ENCODE measurements at regions not wholly inside any gene's neighbourhood (a gene's known extent, or its start where the extent isn't known, plus 50 kb on each side); places are given as distances from the start of the nearest gene placed in this dataset.

DNA sequence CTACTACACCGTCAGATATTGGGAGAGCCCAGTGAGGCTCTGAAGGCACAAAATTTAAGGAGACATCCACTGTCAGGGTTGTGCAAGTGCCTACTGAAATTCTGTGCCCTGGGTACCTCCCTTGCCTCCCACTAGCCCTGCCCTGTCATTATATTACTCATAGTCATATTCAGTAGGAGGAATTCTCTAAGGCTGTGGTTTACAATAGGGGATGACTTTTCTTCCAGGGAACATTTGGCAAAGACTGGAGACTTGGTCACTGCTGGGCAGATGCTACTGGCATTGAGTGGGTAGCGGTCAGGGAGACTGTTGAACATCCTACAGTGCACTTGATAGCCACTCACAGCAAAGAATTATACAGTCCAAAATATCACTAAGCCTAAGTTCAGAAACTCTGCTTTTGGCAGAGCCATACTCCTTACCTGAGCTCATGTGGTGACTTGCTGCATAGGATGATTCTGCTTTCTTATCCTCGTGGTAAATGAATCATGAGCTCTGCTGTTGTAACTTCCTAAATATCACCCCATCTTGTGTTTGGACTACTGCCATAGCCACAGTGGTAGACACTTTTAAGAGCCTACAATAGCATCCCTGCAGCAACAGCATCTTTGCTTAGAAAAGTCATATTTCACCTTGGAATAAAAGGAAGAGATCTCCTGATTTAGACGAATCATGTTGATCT is 563.4 kb upstream of the PLXNA2 start:
- no peak for DNase-seq

DNA sequence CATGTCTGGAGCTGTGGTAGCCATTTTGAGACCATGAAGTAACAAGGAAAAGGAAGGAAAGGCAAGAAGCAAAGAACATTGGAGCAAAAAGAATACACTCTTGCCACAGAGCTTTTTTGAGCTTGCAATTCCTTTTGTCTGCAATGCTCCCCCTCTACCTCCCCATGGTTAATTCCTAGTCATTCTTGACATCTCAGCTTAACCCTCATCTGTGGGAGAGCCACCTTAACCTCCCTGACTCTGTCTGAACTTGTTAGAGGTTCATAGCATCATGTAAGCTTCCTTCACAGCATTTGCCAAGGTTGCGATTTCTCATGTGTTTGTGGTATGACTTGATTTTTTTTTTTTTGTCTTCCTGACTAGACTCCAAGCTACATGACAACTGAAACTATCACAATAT is 564.1 kb upstream of the PLXNA2 start:
- no peak for DNase-seq

DNA sequence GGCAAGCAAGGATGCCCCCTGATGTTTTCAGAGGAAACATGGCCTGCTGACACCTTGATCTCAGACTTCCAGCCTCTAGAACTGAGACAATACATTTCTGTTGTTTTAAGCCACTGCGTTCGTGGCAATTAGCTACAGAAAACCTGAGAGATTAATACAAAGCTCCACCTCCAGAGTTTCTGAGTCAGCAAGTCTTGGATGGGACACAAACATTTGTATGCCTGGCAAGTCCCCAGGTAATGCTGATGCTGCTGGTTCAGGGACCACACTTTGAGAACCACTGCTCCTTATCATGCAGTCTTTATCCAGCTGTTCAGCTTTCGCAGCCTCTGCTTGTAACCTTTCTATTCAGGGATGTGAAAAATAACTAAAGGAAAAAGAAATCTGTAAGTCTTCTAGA is 565.7 kb upstream of the PLXNA2 start:
- no peak for DNase-seq

DNA sequence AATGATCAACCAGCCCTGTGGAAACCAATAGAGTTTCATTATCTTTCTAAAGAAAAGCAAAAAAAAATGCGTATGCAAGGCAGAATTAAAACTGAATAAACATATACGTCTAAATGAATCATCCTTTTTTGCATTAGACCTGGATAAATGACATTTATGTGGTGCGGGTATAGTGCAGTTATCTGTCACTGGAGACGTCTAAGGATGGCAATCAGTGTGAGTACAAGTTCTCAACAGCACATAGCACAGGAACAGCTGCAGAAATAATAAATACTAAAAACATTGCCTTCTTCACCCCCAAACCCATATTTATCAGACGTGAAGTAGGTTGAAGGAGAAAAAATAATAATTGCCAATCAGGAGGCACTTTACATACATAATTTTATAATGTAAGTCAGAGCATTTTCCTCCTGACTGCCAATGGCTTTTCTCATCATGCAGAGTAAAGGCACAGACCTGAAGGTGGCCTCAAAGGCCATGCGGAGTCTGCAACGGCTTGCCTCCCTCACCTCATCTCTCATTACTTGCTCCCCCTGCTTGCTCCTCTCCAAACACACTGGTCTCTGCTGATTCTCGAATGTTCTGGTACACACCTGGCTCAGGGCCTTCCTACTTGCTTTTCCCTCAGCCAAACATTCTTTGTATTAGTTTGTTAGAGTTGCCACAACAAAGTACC is 574.7 kb upstream of the PLXNA2 start:
- no peak for DNase-seq

DNA sequence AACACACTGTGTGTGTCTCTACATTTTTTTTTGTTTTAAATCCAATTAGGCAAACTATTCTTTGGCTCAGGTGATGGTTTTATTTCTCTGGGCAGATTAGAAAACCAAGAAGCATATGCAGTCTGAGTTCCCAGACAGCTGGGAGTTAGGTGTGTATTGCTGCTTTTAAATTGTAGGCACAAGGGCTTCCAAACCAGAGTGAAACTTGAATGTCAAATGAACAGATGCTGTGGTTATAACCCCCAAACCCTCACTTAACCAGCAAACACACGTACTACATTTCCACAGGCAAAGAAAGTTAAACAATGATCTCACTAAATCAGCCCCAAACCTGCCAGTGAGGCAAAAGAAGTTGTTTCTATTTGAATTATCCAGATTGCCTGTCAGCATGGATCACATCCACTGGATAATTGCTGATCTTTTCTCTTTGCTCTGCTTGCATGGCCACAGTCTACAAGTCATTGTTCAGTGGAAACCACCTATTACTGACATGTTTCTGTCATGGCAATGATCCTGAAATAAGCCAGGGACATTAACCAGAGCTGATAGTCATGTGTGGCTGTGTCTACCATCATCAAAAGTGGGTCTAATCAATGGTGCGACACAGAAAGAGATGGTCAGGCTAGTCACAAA is 576.5 kb upstream of the PLXNA2 start:
- DNase-seq = no peak

DNA sequence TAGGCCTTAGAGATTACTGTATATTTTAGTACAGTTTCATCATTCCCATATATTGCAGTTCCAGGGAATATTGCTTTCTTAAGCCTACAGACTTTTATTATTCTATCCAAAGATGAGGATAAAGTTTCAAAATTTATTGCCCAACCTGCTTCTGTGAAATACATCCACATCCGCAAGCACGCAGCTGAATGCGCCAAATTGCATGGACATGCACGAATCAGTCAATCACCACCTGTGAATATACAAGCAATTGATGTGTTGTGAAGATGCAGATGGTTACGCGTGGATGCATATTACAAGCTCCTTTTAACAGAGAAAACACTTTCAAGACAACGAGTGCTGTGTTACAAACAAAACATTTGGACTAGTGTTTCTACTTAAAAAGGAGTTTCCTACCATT is 577.8 kb upstream of the PLXNA2 start:
- DNase-seq = no peak

DNA sequence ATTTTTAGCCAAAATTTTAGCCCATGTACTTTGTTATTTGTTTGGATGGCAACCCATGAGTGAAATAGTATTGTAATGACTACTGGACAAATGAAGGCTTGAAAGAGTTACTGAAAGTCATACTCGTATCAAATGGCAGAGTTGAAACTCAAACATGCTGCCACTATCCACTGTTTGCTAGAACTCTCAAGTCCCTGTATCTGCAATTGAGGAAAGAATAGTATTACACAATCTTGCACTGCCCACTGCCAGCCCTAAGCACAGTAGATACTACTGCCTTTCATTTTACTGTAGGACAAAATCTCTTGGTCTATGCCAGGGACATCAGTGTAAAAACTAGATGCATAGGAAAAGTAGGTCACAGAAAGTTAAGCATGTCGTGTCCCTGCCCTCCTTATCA is 581.1 kb upstream of the PLXNA2 start:
- no peak for DNase-seq

DNA sequence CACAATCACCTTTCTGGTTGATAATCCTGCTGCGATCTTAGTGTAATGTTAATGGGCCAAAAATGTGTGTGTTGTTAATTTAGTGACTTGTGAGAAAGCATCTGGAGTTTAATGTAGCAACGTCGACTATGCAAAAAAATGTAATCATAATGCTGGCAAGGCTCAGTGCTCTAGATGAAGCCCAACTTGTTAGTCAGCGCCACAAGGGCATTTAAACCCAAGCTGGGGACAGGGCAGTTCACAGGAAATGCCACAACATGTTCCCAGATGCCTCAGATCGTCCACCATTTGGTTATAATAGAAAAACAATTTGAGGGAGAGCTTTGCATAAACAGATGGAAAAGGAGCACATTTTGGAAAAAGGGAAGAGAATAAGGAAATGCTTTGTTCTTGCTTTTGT is 585.4 kb upstream of the PLXNA2 start:
- DNase-seq = no peak

DNA sequence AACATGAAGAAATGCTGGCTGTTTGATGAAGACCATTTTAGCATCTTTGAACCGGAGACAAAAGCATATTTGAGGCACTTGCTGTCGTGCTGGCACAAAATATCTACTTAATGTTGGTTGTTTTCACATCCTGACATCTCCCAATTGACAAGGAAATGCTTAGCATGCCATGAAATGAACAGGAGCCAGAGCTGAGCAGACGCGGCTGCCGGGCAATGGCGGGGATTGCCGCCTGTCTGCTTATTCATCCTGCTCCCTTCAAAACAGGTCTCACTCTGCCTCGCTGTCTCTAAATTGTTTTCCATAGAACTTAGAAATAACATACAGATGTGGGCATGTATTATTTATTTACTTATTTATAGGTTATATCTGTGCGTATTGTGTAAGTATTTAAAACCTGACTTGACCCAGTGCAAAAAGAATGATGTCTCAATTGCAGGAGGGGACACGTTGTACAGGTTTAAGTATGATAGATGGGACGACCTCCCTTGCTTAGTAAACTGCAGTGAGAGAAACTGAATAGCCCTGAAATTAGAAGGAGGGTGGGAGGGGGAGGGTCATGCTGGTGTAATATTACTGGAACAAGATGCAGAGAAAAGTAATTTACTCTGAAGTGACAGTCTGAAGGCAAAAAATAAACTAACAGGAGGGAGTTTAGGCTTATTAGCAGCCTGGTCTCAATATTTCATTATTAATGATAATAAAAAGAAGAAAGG is 590.4 kb upstream of the PLXNA2 start:
- DNase-seq = no peak

DNA sequence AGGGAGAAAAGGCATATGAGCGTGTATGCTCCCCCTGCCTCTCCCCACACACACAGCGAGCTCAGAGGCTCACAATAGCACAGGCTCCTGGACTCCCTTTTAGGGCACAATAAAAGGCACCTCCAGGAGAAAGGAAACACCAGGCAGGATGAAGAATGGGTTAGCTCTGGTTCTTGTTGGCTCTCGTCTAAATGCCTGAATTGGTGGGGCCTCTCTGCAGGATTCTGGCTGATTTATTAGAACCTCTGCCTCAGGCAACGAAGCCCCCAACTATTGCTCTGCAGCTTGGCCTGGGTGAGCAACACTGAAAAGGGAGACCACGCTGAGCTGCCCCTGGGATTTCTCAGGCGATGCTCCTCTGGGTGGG is 590.9 kb upstream of the PLXNA2 start:
- DNase-seq = no peak

DNA sequence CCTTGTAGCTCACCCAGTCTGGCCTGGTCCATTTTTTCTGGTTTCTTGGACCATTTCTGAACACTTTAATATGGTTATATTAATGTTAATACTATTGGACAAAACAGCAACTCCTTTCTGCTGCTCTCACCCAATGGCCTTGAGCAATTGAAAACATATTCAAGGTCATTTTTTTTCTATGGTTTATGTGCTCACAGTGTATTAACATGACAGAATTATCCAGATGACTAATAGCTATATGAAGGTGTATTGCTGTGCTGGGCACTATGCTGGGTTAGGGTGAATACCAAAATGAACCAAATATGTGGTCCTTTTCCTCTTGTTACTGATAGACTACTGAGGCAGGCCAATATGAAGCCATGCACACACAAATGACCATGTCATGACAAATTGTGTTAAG is 591.6 kb upstream of the PLXNA2 start:
- DNase-seq = no peak

DNA sequence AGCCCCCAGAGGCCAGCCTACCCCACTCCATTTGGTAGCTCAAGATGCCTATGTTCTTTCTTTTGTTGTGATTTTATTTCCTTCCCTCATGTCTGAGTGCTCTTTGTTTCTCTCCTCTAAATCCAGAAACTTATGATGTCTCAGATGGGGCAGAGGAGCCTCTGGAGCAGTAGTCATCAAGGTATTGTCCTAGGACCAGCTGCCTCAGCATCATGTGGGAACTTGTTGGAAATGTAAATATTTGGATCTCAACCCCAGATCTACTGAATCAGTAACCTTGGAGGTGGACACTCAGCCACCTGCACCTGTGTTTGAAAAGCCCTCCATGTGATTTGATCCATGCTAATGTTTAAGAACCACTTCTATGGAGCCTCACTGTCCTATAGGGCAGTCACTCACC is 593.1 kb upstream of the PLXNA2 start:
- no peak for DNase-seq

DNA sequence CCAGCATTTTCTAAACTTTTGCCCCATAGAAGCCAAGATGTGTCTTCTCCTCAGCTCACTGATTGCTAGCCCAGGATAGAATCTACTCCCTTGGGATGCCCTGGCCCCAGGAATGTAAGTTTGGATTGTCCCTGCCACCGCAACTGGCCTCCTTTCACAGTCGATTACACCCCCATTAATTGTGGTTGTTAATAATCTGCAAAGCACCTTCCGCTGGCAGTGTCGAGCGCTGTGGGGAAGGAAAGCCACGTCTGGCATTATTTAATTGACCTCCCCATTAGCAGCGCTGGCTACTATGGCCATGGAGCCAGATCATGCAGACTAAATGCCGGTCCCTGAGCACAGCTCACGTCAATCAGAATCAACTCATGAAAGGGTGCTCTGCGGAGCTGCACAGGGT is 597.3 kb upstream of the PLXNA2 start:
- DNase-seq = no peak

DNA sequence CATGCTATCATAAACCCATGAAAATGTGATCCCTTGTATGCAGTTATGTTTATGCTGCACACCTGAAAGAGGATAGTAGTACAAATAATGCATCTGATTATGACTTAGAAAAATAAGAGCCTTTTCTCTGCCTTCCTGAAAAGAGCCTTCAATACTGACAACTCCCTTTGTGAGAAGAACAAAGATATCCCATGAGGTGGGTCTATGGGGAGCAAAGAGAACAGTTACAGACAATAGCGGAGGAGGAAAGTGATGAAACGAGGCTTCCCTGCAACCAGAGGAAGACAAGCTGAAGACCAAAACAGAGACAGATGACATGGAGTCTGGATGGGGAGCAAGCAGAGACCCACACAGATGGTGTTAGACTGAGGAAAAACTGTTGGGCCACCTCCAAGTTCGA is 598.3 kb upstream of the PLXNA2 start:
- no peak for DNase-seq

DNA sequence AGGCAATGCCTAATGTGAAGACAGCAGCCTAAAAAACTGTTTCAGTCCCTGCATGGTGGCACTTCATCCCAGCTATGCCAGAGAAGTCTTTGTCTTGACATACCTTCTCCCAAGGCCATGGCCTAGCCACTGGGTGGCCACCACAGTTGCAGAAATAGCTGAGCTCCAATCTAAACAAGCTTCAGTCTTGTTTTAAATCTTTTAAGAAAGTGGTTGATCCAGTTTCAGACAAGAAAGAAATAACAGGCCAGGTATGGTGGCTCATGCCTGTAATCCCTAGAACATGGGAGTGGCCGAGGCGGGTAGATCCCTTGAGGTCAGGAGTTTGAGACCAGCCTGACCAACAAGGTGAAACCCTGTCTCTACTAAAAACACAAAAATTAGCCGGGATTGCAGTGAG is 600.0 kb upstream of the PLXNA2 start:
- no peak for DNase-seq

DNA sequence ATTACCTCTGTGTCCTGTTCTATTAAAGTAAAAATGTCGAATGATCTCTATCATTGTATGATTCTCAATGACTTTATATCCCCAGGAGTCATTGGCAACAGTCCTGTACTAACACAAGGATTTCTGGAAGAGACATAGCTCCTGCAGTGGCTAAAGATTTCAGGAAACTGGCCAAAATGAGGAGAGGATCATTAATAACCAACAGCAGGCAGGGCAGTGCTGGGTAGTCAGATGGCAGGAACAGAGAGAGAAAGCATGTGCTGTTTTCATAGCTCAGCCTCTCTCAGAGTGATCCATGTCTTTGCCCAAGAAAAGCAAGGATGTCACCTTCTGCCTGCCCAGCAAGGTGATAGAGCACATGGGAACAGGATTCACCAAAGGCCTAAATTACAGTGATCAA is 604.7 kb upstream of the PLXNA2 start:
- no peak for DNase-seq

DNA sequence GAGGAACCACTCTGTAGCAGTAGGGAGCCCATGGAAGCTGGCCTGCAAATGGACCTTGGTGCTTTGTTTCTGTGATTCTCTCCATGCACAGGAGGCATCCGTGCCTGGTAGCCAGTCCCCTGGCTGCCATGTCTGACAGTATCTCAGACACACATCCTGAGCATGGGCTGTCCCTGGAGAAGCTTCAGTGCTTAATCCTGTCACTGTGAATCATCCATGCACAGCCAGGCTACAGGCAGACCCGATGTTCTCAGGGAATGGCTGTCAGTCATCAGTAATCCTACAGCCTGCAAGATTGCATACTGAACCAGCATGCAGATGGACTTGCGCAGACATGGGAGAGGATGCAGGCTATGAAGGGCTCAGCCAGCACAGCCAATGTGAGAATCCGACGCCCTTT is 606.3 kb upstream of the PLXNA2 start:
- DNase-seq = no peak

DNA sequence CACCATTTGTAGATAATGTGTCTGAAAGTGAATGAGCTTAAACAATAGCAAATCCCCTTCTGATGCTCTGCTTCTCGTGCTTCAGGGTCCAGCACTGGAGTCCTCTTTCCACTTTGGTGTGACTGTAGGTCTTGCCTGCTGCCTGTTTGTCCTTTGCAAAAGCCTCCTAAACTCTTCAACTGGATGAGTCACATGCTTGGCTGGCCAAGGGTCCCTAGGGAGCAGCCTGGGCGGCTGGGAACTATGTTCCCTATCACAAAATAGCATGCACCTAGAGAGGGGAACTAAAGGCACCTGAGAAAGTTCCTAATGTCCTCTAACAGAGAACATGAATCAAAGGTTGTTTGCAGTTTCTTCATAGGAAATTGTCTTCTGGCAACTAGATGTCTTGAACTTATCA is 607.2 kb upstream of the PLXNA2 start:
- no peak for DNase-seq

DNA sequence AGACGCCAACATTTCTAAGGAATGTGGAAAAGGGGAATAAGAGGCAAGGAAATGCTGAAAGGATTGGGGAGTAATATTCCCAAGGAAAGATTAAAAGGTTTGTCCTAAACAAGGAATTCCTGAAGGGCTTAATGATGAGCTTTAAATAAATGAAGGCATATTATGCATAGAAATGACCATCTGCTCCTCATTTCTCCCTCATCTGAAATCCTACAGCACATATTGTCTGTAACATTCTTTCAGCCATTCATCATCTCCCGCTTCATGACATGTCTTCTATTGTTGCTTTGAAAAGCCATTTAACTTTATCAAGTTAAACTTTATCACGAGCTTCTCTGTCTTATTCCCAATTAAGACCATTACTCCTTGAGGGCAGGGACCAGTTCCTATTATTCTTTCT is 608.7 kb upstream of the PLXNA2 start:
- no peak for DNase-seq

DNA sequence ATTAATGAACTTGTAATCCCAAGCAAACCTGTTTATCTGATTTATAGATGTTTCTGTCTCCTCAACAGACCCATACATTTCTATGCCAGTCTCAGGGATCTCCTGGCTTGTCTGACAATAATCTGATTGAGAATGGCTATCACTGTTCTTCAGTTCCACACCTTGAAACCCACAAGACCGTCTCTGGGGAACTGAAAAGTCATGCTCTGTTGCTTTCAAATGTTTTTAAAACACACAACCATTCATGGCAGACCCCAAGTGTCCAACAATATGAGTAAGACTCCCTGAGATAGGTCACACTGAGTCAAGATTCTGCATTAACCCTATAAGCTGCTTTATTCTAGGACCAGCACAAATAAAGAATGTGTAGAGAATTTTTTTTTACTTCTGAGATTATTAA is 611.2 kb upstream of the PLXNA2 start:
- DNase-seq = no peak

DNA sequence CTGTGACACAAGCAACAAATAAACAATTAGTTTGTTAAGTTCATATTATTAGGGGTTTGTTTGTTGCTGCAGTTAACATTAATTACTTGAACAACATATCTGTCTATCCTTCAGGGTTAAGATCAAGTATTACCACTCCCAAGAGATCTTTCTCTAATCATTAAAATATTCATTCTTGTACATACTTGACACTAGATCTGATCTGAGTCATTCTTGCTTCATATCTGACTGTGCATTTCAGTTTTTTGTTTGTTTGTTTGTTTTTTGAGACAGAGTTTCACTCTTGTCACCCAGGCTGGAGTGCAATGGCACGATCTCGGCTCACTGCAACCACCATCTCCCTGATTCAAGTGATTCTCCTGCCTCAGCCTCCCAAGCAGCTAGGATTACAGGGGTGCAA is 613.3 kb upstream of the PLXNA2 start:
- no peak for DNase-seq

DNA sequence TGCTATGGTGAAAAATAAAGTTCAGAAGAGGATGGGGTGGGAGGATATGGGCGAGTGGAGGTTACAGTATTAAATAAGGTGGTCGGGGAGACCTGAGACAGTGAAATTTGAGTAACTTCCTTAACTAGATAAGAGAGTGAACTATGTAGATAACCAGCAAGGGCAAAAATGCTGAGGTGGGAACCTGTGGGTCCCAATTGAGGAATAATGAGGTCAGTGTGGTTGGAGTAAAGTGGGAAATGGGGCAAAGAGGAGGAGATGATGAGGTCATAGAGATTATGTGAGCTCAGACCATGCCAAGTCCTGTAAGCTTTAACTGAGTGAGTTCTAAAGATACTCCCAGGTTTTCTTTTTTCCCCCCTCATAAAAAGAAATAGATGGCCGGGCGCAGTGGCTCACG is 614.6 kb upstream of the PLXNA2 start:
- DNase-seq = no peak

DNA sequence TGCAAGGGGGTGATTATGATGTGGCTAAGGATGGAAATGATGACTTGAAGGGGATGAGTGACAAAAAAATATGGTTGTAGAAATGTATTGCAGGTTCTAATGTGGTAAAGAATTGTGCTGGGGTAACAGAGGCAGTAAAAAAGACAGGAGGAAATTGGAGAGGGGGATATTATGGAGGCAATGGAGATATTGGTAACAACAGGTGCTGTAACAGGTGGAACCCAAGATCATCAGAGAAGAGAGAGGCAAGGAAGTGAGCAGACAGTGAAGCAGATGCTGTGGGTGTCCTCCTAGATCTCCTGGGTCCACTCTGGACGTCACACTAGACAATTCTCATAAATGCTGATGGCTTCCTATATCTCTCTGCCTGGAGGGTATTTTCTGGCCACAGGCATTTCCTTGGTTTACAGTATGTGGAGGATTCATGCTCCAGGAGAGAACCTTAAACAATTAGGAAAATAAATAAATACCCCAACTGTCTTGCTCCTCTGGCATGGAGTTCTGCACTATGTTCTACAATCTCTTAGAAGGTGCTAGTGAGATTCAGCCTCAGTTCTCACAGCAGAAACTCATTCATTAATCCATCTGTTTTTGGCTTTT is 620.3 kb upstream of the PLXNA2 start:
- no peak for DNase-seq
